ENCODE measurements at regions not wholly inside any gene's neighbourhood (a gene's known extent, or its start where the extent isn't known, plus 50 kb on each side); places are given as distances from the start of the nearest gene placed in this dataset.

GRCh38 chr3:17941152-17941551 is 198.7 kb upstream of the TBC1D5 start:
- no peak for TF ChIP-seq CTCF (IDR thresholded peaks at IDR 0.05; ENCODE audit: insufficient read depth, low read depth, low read length)
- no peak for TF ChIP-seq EZH2 (IDR thresholded peaks at IDR 0.05; ENCODE audit: insufficient read depth, low read length)

Measured in astrocyte (in vitro differentiated cells and primary cell).